Endothelial cell of umbilical vein (primary cell): ENCODE measurements at regions not wholly inside any gene's neighbourhood (a gene's known extent, or its start where the extent isn't known, plus 50 kb on each side); places are given as distances from the start of the nearest gene placed in this dataset.

Source experiments
- BruUV-seq: library from RNA; stranded (reverse); fragments of 400-500 nt; replicated peaks from 2 replicates; lab custom pipeline; 2021; lab: Mats Ljungman, UMichigan
- CTCF ChIA-PET: fragments of 300-600, 350-600 bp; sonication (Branson Sonifier 250); formaldehyde crosslinking; loops from one replicate; lab custom pipeline; 2021; ENCODE audit warnings: antibody characterized with exemption, inconsistent platforms; lab: Charles Lee
- POLR2A ChIA-PET: fragments of 300-600, 350-600 bp; sonication (Branson Sonifier 250); formaldehyde crosslinking; loops from one replicate; lab custom pipeline; 2021; ENCODE audit warnings: antibody characterized with exemption, inconsistent platforms; lab: Charles Lee
- DNase-seq: peaks from one replicate; pipeline ENCODE4 v3.0.0-alpha.2; 2011; ENCODE audit warnings: low read depth, low spot score
- FAIRE-seq: peaks from 2 replicates; lab custom pipeline; 2011; peaks lifted over from hg19 to GRCh38; lab: Jason Lieb, UNC
- H2AFZ ChIP-seq: 2 replicates; pipeline ENCODE4 v1.6.0; 2012; ENCODE audit warnings: low read depth, low read length, control low read depth, inconsistent platforms
- H3K27ac ChIP-seq: 2 replicates; pipeline ENCODE4 v1.5.1; 2011; ENCODE audit warnings: low read depth, mild to moderate bottlenecking, control low read depth, low read length, moderate library complexity; ENCODE audit not compliant: insufficient read depth
- H3K27me3 ChIP-seq, 2 experiments: 2 replicates each; pipeline versions ENCODE4 v1.6.0 to v1.6.1; 2011; ENCODE audit warnings: low read length in 2 of 2, mixed read lengths in 1 of 2; ENCODE audit not compliant: control insufficient read depth in 2 of 2, insufficient read depth in 2 of 2
- H3K36me3 ChIP-seq, 2 experiments: 2 replicates in 1 of 2; 3 replicates in 1 of 2; pipeline ENCODE4 v1.5.1; 2011; ENCODE audit warnings: low read length in 2 of 2, mild to moderate bottlenecking in 1 of 2, moderate library complexity in 1 of 2; ENCODE audit not compliant: control insufficient read depth in 2 of 2, insufficient read depth in 2 of 2; ENCODE audit errors: extremely low read depth in 1 of 2
- H3K4me1 ChIP-seq: 3 replicates; pipeline ENCODE4 v1.5.1; 2011; ENCODE audit warnings: mild to moderate bottlenecking, low read length; ENCODE audit not compliant: control insufficient read depth, insufficient read depth; ENCODE audit errors: extremely low read depth
- H3K4me2 ChIP-seq: 2 replicates; pipeline ENCODE4 v1.6.1; 2011; ENCODE audit warnings: low read length, control low read depth, mixed read lengths; ENCODE audit not compliant: insufficient read depth
- H3K4me3 ChIP-seq, 3 experiments: fragments of 200-600 bp in 1 of 3; sonication (generic), shearing (Covaris generic) in 1 of 3; replicated peaks in 1 of 3; 2 replicates each; pipeline ENCODE4 v1.5.1; 2011 to 2016; ENCODE audit warnings: control low read depth in 3 of 3, low read length in 3 of 3, mild to moderate bottlenecking in 2 of 3, inconsistent platforms in 1 of 3, low read depth in 1 of 3, moderate library complexity in 1 of 3; ENCODE audit not compliant: insufficient read depth in 1 of 3
- H3K79me2 ChIP-seq: 2 replicates; pipeline ENCODE4 v1.6.0; 2012; ENCODE audit warnings: low read length, inconsistent platforms; ENCODE audit not compliant: control insufficient read depth, insufficient read depth
- H3K9ac ChIP-seq: replicated peaks from 2 replicates; pipeline ENCODE3; 2011; ENCODE audit warnings: low read length, control low read depth; ENCODE audit not compliant: insufficient read depth; ENCODE audit errors: extremely low read depth
- H3K9me1 ChIP-seq: replicated peaks from 3 replicates; pipeline ENCODE4 v1.6.0; 2011; ENCODE audit warnings: mild to moderate bottlenecking, low read length; ENCODE audit not compliant: control insufficient read depth, insufficient read depth; ENCODE audit errors: extremely low read depth
- H3K9me3 ChIP-seq: replicated peaks from 2 replicates; pipeline ENCODE4 v1.5.1; 2012; ENCODE audit warnings: low read length, inconsistent platforms; ENCODE audit not compliant: control insufficient read depth, insufficient read depth
- H4K20me1 ChIP-seq: replicated peaks from 2 replicates; pipeline ENCODE3; 2011; ENCODE audit warnings: mild to moderate bottlenecking, low read length; ENCODE audit not compliant: control insufficient read depth, insufficient read depth; ENCODE audit errors: extremely low read depth
- FOS ChIP-seq: IDR thresholded peaks from 2 replicates; pipeline ENCODE4 v1.6.1; 2011; ENCODE audit warnings: mild to moderate bottlenecking, low read length, moderate library complexity, borderline replicate concordance; ENCODE audit not compliant: insufficient read depth
- GATA2 ChIP-seq: IDR thresholded peaks from 2 replicates; pipeline ENCODE4 v1.7.0; 2011; ENCODE audit warnings: low read depth, mild to moderate bottlenecking, moderate library complexity, mixed read lengths, low read length; ENCODE audit not compliant: insufficient read length, insufficient read depth
- MYC ChIP-seq: IDR thresholded peaks from one replicate; pipeline ENCODE4 v1.6.1; 2011; ENCODE audit warnings: mild to moderate bottlenecking, low read depth, low read length
- POLR2A ChIP-seq: IDR thresholded peaks from 2 replicates; pipeline ENCODE4 v1.6.1; 2012; ENCODE audit warnings: low read depth, mild to moderate bottlenecking, control low read depth, low read length
- POLR2AphosphoS5 ChIP-seq: IDR thresholded peaks from 2 replicates; pipeline ENCODE4 v1.6.1; 2012; ENCODE audit warnings: low read depth, mild to moderate bottlenecking, control low read depth, low read length, moderate library complexity; ENCODE audit not compliant: insufficient read depth
- dilution Hi-C: fragments of 300-500 bp; cut with MboI; formaldehyde crosslinking; loops from one replicate; pipeline ENCODE4 v1.15.0; 2019; ENCODE audit warnings: low sequenced_read_pairs; ENCODE audit not compliant: extremely low pct_ligation_motif_present
- intact Hi-C: fragments of 100-400 bp; cut with micrococcal nuclease; formaldehyde crosslinking; loops from one replicate; pipeline ENCODE4 v1.10.0; 2022
- TF ChIP-seq, protein P1 (sequence below): IDR thresholded peaks from 2 replicates; pipeline ENCODE4 v1.6.1; 2011; ENCODE audit not compliant: insufficient read depth, insufficient read length
- TF ChIP-seq, protein P2 (sequence below), 2 donors: IDR thresholded peaks; 1 replicate in 1 of 2; 2 replicates in 1 of 2; pipeline ENCODE4 v1.5.1; 2011; ENCODE audit warnings: low read length in 2 of 2, mild to moderate bottlenecking in 2 of 2, moderate library complexity in 2 of 2, control low read depth in 1 of 2, inconsistent platforms in 1 of 2, low read depth in 1 of 2; ENCODE audit not compliant: insufficient read depth in 1 of 2; ENCODE audit errors: extremely low read depth in 1 of 2

DNA sequence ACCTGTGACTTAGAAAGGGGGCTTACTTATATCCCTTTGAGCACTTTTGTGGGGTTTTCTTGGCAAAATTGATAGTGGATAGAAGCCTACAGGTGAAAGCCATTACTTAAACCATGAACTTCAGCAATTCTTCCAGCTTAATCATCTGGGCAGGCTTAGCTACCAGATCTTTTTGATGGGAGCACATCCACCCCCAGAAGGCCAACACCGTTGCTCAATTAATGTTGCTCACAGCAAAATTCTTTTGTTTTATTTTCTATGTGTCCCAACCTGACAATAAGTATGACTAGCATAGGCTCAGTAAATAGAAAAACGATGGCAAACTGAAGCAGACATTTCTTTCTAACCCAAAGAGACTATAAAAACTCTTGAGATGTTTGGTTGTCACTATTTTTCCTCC, 269.4 kb upstream of the TCF4 start:
- DNase-seq (no peak), FAIRE-seq (no peak)
- no peaks in the 10 kb centered on the region for H3K36me3 ChIP-seq
- TF ChIP-seq POLR2AphosphoS5 (no peak), POLR2A (no peak), MYC (no peak), GATA2 (no peak), FOS (no peak)
- TF ChIP-seq, protein P1, sequence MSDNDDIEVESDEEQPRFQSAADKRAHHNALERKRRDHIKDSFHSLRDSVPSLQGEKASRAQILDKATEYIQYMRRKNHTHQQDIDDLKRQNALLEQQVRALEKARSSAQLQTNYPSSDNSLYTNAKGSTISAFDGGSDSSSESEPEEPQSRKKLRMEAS = no peak
- TF ChIP-seq, protein P2, sequence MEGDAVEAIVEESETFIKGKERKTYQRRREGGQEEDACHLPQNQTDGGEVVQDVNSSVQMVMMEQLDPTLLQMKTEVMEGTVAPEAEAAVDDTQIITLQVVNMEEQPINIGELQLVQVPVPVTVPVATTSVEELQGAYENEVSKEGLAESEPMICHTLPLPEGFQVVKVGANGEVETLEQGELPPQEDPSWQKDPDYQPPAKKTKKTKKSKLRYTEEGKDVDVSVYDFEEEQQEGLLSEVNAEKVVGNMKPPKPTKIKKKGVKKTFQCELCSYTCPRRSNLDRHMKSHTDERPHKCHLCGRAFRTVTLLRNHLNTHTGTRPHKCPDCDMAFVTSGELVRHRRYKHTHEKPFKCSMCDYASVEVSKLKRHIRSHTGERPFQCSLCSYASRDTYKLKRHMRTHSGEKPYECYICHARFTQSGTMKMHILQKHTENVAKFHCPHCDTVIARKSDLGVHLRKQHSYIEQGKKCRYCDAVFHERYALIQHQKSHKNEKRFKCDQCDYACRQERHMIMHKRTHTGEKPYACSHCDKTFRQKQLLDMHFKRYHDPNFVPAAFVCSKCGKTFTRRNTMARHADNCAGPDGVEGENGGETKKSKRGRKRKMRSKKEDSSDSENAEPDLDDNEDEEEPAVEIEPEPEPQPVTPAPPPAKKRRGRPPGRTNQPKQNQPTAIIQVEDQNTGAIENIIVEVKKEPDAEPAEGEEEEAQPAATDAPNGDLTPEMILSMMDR (IDR thresholded peaks at IDR 0.05; ENCODE audit: extremely low read depth in 1 of 2, insufficient read depth in 1 of 2, low read depth in 1 of 2, low read length in 2 of 2) = no peak
- peaks cover 10% of the 10 kb centered on the region for H3K4me1 ChIP-seq
- no TSS peak for BruUV-seq
- no peak overlapping the region for H3K4me2 ChIP-seq
- no peaks in the 10 kb centered on the region for H3K27me3 ChIP-seq
- H3K4me3 ChIP-seq = no peak overlapping the region
- H3K27ac ChIP-seq = no peak overlapping the region
- H3K9me1 ChIP-seq = no peaks in the 10 kb centered on the region
- dilution Hi-C loops = no loop called here
- ChIA-PET CTCF (no interaction called here), POLR2A (no interaction called here)
- no peaks in the 10 kb centered on the region for H3K9me3 ChIP-seq
- H3K79me2 ChIP-seq = no peaks in the 10 kb centered on the region
- no peak overlapping the region for H2AFZ ChIP-seq
- intact Hi-C loops = loop anchor here (2.0 kb wide), 1 partner anchor 759 kb away; no protein-coding TSS in a partner anchor
- no peak overlapping the region for H3K9ac ChIP-seq
- H4K20me1 ChIP-seq = no peaks in the 10 kb centered on the region
